Pancreas (tissue), 10 donors: ENCODE measurements at regions not wholly inside any gene's neighbourhood (a gene's known extent, or its start where the extent isn't known, plus 50 kb on each side); places are given as distances from the start of the nearest gene placed in this dataset.

Experiments
- ATAC-seq, 4 donors: fragments of 200-7000 bp; cut with Tn5 transposase; one replicate each; pipeline versions ENCODE4 v1.8.0 to v1.9.1; 2020; ENCODE audit warnings: mild to moderate bottlenecking in 4 of 4, moderate library complexity in 4 of 4
- DNase-seq, 6 donors: peaks; one replicate each; pipeline ENCODE4 v3.0.0-alpha.2; 2020
- FAIRE-seq: peaks from 2 replicates; lab custom pipeline; 2012; peaks lifted over from hg19 to GRCh38; lab: Jason Lieb, UNC
- H3K27ac ChIP-seq, 4 donors: fragments of 200-600 bp; sonication (generic); 1 replicate in 3 of 4; 2 replicates in 1 of 4; pipeline versions ENCODE4 v1.5.0 to v1.8.0; 2020
- H3K27me3 ChIP-seq, 4 donors: fragments of 200-600 bp; one replicate each; pipeline ENCODE4 v1.8.0; 2021
- H3K36me3 ChIP-seq, 3 donors: fragments of 200-600 bp; sonication (generic) in 1 of 3; one replicate each; pipeline versions ENCODE4 v1.5.0 to v1.8.0; 2020 to 2021
- H3K4me1 ChIP-seq, 3 donors: fragments of 200-600 bp; one replicate each; pipeline ENCODE4 v1.8.0; 2021
- H3K4me3 ChIP-seq, 4 donors: fragments of 200-600 bp; sonication (generic) in 2 of 4; one replicate each; pipeline versions ENCODE4 v1.5.0 to v1.8.0; 2020 to 2021
- H3K9me3 ChIP-seq, 4 donors: fragments of 200-600 bp; one replicate each; pipeline ENCODE4 v1.8.0; 2021
- WGBS, 2 donors: extraction: QIAGEN DNeasy Blood & Tissue Kit; methylation state at CpG; one replicate each; pipeline ENCODE4 v1.1.7; 2013; 5-methylcytosine and 5-hydroxymethylcytosine counted together
- intact Hi-C, 3 donors: fragments of 100-400 bp; cut with DNase I; formaldehyde crosslinking; loops; one replicate each; pipeline versions ENCODE4 v1.11.1 to v1.14.2; 2022
- TF ChIP-seq, protein P1 (sequence below), 4 donors: fragments of 200-600 bp; sonication (generic) in 3 of 4; IDR thresholded peaks; one replicate each; pipeline versions ENCODE4 v1.5.0 to v1.8.0; 2021; ENCODE audit warnings: antibody characterized with exemption in 4 of 4
- donor health status: healthy with polysubstance abuse.
- donor health status: DM: no; HTN: no; CAD: no; lungs with moderate emphysema.
- donor health status: DM: no; HTN: no; CAD: no.
- donor health status: control.
- donor health status: control.
- donor health status: Bipolar disorder and iron deficiency.
- donor health status: DM: yes; HTN: yes; CAD: no.
- donor health status: DM: no; HTN: no; CAD: no.
- donor health status: DM: no; HTN: no; CAD: no.
- donor health status: DM: yes; HTN: yes; CAD: no.

- ATAC-seq, result no peak
- FAIRE-seq, result no peak
- Histone ChIP-seq H3K4me3 (no peak overlapping the region), H3K36me3 (no peaks in the 10 kb centered on the region), H3K27me3 (no peaks in the 10 kb centered on the region), H3K4me1 (no peaks in the 10 kb centered on the region), H3K27ac (no peak overlapping the region), H3K9me3 (no peaks in the 10 kb centered on the region)
- no peak for DNase-seq
- 57 to 59% methylated on average over 3 of the region's 3 CpGs for WGBS, 2 donors
- intact Hi-C loops, result loop anchor here in 1 of 3 donors (10.0 kb wide), 1 partner anchor 54 kb away; no protein-coding TSS in a partner anchor
- TF ChIP-seq, protein P1, sequence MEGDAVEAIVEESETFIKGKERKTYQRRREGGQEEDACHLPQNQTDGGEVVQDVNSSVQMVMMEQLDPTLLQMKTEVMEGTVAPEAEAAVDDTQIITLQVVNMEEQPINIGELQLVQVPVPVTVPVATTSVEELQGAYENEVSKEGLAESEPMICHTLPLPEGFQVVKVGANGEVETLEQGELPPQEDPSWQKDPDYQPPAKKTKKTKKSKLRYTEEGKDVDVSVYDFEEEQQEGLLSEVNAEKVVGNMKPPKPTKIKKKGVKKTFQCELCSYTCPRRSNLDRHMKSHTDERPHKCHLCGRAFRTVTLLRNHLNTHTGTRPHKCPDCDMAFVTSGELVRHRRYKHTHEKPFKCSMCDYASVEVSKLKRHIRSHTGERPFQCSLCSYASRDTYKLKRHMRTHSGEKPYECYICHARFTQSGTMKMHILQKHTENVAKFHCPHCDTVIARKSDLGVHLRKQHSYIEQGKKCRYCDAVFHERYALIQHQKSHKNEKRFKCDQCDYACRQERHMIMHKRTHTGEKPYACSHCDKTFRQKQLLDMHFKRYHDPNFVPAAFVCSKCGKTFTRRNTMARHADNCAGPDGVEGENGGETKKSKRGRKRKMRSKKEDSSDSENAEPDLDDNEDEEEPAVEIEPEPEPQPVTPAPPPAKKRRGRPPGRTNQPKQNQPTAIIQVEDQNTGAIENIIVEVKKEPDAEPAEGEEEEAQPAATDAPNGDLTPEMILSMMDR (IDR thresholded peaks at IDR 0.05), result no peak
Measured at GRCh38 chr4:10200869-10201268, 84.3 kb upstream of the WDR1 start.

- Histone ChIP-seq H3K9me3 (no peaks in the 10 kb centered on the region), H3K36me3 (no peaks in the 10 kb centered on the region), H3K27ac (no peak overlapping the region), H3K4me1 (no peaks in the 10 kb centered on the region), H3K27me3 (no peaks in the 10 kb centered on the region), H3K4me3 (no peak overlapping the region)
- 76 to 80% methylated on average over 6 of the region's 6 CpGs for WGBS, 2 donors
- FAIRE-seq (no peak), DNase-seq (no peak), ATAC-seq (no peak)
- TF ChIP-seq, protein P1 (IDR thresholded peaks at IDR 0.05), result no peak
- intact Hi-C loops, result no loop called here
Measured at GRCh38 chr4:10198365-10198764, 81.8 kb upstream of the WDR1 start.

DNA sequence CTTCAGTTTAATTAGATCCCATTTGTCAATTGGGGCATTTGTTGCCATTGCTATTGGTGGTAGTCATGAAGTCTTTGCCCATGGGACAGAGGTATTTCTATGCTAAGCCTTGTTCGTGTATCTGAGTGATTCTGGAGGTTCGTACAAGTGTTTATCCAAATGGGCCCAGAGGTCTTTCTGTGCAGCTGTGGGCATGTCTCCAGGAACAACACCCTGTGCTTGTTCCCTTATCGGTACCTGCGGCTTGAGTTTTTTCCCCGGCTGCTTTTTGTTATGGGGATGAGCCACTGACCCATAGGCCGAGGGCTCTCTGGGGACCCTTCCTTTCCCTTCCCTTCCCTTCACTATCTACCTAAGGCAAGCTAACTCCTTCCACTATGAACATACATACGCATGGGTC, 81.4 kb upstream of the WDR1 start:
- H3K4me3 ChIP-seq, result no peak overlapping the region
- H3K9me3 ChIP-seq, result no peaks in the 10 kb centered on the region
- no peaks in the 10 kb centered on the region for H3K4me1 ChIP-seq
- ATAC-seq, result no peak
- H3K36me3 ChIP-seq, result no peaks in the 10 kb centered on the region
- H3K27me3 ChIP-seq, result no peaks in the 10 kb centered on the region
- intact Hi-C loops, result no loop called here
- H3K27ac ChIP-seq, result no peak overlapping the region
- WGBS, 2 donors, result 86 to 88% methylated on average over 7 of the region's 7 CpGs
- TF ChIP-seq, protein P1 (IDR thresholded peaks at IDR 0.05), result no peak
- no peak for DNase-seq
- no peak for FAIRE-seq

GRCh38 chr4:10196191-10196590, 79.6 kb upstream of the WDR1 start:
- intact Hi-C loops, result no loop called here
- FAIRE-seq, result no peak

GRCh38 chr4:10192331-10192730, 75.7 kb upstream of the WDR1 start:
- FAIRE-seq (no peak), DNase-seq (no peak), ATAC-seq (no peak)
- WGBS, 2 donors, result 31 to 42% methylated on average over 3 of the region's 3 CpGs
- H3K27me3 ChIP-seq, result no peaks in the 10 kb centered on the region
- H3K4me3 ChIP-seq, result no peak overlapping the region
- TF ChIP-seq, protein P1 (IDR thresholded peaks at IDR 0.05), result no peak
- no peak overlapping the region for H3K27ac ChIP-seq
- H3K9me3 ChIP-seq, result no peaks in the 10 kb centered on the region
- H3K4me1 ChIP-seq, result no peaks in the 10 kb centered on the region
- intact Hi-C loops, result no loop called here
- no peaks in the 10 kb centered on the region for H3K36me3 ChIP-seq

More at GRCh38 chr4:10196191-10196590, 79.6 kb upstream of the WDR1 start:
- DNase-seq (no peak), ATAC-seq (no peak)
- Histone ChIP-seq H3K27me3 (no peaks in the 10 kb centered on the region), H3K9me3 (no peaks in the 10 kb centered on the region), H3K36me3 (no peaks in the 10 kb centered on the region), H3K4me1 (no peaks in the 10 kb centered on the region), H3K27ac (no peak overlapping the region), H3K4me3 (no peak overlapping the region)
- WGBS, 2 donors, result 81 to 83% methylated on average over 1 of the region's 1 CpG
- TF ChIP-seq, protein P1 (IDR thresholded peaks at IDR 0.05), result no peak
